ENCODE measurements at regions not wholly inside any gene's neighbourhood (a gene's known extent, or its start where the extent isn't known, plus 50 kb on each side); places are given as distances from the start of the nearest gene placed in this dataset.

DNA sequence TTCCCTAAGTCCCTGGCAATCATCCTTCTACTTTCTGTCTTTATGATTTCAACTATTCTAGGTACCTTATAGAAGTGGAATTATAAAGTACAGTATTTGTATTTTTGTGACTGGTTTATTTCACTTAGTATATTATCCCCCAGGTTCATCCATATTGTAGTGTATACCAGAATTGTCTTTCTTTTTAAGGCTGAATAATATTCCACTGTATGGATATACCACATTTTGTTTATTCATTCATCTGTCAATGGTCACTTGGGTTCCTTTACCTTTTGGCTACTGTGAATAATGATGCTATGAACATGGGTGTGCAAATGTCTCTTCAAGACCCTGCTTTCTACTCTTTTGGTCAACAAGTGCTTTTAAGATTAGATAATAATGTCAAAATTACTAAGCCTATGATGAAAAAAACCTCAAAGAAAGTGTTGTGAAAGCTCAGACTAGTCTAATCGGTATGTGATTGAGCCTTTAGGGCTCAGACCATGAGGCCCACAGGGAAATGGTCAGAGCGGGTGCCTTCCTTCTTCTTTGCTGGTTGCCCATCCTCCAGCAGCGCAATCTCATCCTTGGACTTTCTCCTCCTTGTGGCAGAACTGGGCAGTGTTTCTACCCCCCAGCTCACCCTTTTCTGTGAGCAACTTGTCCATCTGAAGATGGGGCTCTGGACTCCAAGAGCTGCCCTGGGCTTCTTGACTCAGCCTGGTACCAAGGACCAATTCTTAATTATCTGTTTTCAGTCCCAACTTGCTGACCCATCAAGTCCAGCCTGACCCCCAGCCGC lies 105.4 kb downstream of the TTC8 start:
- TF ChIP-seq, protein P1, sequence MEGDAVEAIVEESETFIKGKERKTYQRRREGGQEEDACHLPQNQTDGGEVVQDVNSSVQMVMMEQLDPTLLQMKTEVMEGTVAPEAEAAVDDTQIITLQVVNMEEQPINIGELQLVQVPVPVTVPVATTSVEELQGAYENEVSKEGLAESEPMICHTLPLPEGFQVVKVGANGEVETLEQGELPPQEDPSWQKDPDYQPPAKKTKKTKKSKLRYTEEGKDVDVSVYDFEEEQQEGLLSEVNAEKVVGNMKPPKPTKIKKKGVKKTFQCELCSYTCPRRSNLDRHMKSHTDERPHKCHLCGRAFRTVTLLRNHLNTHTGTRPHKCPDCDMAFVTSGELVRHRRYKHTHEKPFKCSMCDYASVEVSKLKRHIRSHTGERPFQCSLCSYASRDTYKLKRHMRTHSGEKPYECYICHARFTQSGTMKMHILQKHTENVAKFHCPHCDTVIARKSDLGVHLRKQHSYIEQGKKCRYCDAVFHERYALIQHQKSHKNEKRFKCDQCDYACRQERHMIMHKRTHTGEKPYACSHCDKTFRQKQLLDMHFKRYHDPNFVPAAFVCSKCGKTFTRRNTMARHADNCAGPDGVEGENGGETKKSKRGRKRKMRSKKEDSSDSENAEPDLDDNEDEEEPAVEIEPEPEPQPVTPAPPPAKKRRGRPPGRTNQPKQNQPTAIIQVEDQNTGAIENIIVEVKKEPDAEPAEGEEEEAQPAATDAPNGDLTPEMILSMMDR (IDR thresholded peaks at IDR 0.05): no peak
- no peak for TF ChIP-seq POLR2A (IDR thresholded peaks at IDR 0.05)
- Histone ChIP-seq H3K36me3 (no peaks in the 10 kb centered on the region), H3K4me3 (no peak overlapping the region), H3K9me3 (no peaks in the 10 kb centered on the region), H3K27me3 (no peaks in the 10 kb centered on the region), H3K4me1 (no peaks in the 10 kb centered on the region), H3K27ac (no peak overlapping the region)
- no peak for DNase-seq
- intact Hi-C loops (cut with DNase I; ENCODE audit: low total_unique reads): no loop called here

DNA sequence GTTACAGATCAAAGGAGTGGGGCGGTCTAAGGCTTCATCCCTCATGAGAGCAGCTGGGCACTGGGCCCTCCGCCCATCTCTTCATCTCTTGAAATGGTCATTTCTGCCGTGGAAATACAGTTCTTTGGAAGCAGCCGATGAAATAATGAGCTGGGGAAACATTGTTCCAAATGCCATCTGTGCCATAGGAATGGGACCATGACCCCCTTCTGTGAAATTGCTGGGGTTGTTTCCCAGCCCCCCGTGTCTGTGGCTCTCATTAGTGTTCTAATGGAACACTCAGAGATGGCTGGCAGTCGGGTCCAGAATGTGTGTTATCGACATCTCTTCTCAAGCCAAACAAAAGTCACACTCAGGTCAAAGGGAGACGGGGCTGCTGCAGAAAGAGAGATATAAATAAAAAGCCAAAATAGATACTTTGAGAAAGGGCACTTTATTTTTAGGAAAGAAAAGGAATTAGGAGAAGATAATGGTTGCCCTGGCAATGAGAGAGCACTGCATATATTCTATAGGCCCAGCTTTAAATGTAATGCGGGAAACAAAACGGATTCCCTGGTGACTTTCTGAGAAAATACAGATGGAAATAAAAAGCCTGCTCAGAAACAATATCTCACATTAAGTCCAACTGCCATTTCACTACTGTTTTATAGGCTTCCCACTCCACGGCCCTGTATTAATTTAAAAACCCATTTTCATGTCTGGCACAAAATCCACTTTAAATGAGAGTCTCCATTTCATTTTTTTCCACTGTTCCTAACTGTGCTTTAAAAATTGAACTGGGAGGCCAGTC lies 107.1 kb downstream of the TTC8 start:
- no peak overlapping the region for H3K4me3 ChIP-seq
- no peak overlapping the region for H3K27ac ChIP-seq
- no peak for DNase-seq
- TF ChIP-seq, protein P1 (IDR thresholded peaks at IDR 0.05): no peak
- no peak for TF ChIP-seq POLR2A (IDR thresholded peaks at IDR 0.05)
- intact Hi-C loops (cut with DNase I; ENCODE audit: low total_unique reads): no loop called here
- H3K9me3 ChIP-seq: no peaks in the 10 kb centered on the region
- H3K27me3 ChIP-seq: no peaks in the 10 kb centered on the region
- H3K4me1 ChIP-seq: no peaks in the 10 kb centered on the region
- H3K36me3 ChIP-seq: no peaks in the 10 kb centered on the region

DNA sequence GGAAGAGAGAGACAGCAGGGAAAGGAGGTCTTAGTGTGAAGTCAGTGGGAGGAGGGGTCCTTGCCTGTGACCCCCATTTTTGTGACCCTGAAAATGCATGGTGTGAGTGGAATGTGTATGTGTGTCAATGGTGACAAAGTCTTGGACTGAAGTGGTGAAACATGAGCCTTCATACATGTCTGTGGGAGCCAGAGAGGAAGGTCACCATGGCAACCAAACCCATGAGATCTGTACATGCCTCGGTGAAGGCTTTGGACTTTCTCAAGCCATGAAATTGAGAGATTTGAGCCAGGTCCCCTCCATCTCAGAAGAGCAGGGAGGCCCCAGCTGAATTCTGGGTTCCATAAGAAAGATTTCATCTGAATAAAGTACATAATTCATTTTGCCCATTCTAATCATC lies 108.7 kb downstream of the TTC8 start:
- no peak for TF ChIP-seq POLR2A (IDR thresholded peaks at IDR 0.05)
- TF ChIP-seq, protein P1 (IDR thresholded peaks at IDR 0.05): no peak
- no peaks in the 10 kb centered on the region for H3K27me3 ChIP-seq
- no peaks in the 10 kb centered on the region for H3K36me3 ChIP-seq
- intact Hi-C loops (cut with DNase I; ENCODE audit: low total_unique reads): no loop called here
- DNase-seq: no peak
- no peaks in the 10 kb centered on the region for H3K9me3 ChIP-seq
- no peak overlapping the region for H3K4me3 ChIP-seq
- H3K4me1 ChIP-seq: no peaks in the 10 kb centered on the region
- H3K27ac ChIP-seq: no peak overlapping the region

DNA sequence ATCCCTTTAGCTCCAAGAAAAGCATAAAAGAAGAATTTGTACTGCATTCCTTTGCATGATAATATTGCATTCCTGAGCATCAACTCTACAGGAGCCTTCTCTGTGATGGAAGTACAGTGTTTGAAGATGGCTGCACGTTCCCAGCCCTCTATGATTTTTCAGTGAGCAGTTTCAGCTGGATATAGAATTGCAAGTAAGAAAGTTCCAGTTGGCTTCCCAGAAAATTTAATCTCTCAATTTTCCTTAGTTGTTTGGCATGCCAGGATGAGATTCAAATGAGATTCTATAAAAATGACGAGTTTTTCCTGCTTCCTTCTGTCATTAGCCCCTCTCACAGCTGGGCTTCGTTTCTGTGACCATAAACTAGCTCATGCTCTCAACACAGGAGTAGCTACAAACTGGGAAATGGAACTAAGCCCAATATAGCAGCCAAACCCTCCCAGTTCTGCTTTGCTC lies 109.9 kb downstream of the TTC8 start:
- no peaks in the 10 kb centered on the region for H3K27me3 ChIP-seq
- no peaks in the 10 kb centered on the region for H3K9me3 ChIP-seq
- TF ChIP-seq, protein P1 (IDR thresholded peaks at IDR 0.05): no peak
- TF ChIP-seq POLR2A (IDR thresholded peaks at IDR 0.05): no peak
- H3K4me1 ChIP-seq: no peaks in the 10 kb centered on the region
- H3K36me3 ChIP-seq: no peaks in the 10 kb centered on the region
- no peak for DNase-seq
- H3K4me3 ChIP-seq: no peak overlapping the region
- intact Hi-C loops (cut with DNase I; ENCODE audit: low total_unique reads): no loop called here
- no peak overlapping the region for H3K27ac ChIP-seq

DNA sequence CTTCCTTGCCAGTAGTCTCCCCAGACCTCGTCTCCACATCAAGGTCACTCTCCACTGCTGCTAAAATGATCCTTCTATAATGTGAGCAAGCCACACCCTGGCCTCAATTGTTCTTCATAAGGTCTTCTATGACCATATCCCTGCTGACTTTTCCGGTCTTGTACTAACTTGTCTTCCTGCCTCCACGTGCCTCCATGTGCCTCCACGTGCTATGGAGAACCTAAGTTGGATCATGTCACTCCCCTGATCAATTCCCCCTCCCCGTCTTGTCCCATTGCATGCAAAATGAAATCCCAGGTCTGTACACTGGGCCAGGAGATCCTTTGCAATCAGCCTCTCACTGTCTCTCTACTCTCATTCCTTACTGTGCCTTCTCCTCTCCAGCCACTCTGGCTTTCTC lies 110.6 kb downstream of the TTC8 start:
- Histone ChIP-seq H3K27me3 (no peaks in the 10 kb centered on the region), H3K4me1 (no peaks in the 10 kb centered on the region), H3K4me3 (no peak overlapping the region), H3K27ac (no peak overlapping the region), H3K36me3 (no peaks in the 10 kb centered on the region), H3K9me3 (no peaks in the 10 kb centered on the region)
- TF ChIP-seq POLR2A (IDR thresholded peaks at IDR 0.05): no peak
- TF ChIP-seq, protein P1 (IDR thresholded peaks at IDR 0.05): no peak
- intact Hi-C loops (cut with DNase I; ENCODE audit: low total_unique reads): no loop called here
- DNase-seq: no peak
